PC-9 (cell line): ENCODE measurements at regions not wholly inside any gene's neighbourhood (a gene's known extent, or its start where the extent isn't known, plus 50 kb on each side); places are given as distances from the start of the nearest gene placed in this dataset.

ENCODE experiments used
- BruUV-seq: library from RNA; stranded (reverse); fragments of 400-500 nt; replicated peaks from 2 replicates; lab custom pipeline; 2021; lab: Mats Ljungman, UMichigan
- CTCF ChIA-PET: fragments of 300-600 bp; sonication (Branson Sonifier 250); formaldehyde crosslinking; loops from one replicate; lab custom pipeline; 2022; ENCODE audit warnings: antibody characterized with exemption; lab: Charles Lee
- POLR2A ChIA-PET: fragments of 300-600 bp; sonication (Branson Sonifier 250); formaldehyde crosslinking; loops from one replicate; lab custom pipeline; 2022; ENCODE audit warnings: antibody characterized with exemption; ENCODE audit not compliant: unreplicated experiment; lab: Charles Lee
- DNase-seq, 2 experiments: peaks; one replicate each; pipeline versions ENCODE4 v3.0.0 to v3.0.0-alpha.2; 2015 to 2022; ENCODE audit warnings: mixed read lengths in 1 of 2
- H2AFZ ChIP-seq: fragments of 200-600 bp; sonication (generic); 2 replicates; pipeline ENCODE4 v1.8.1; 2017; ENCODE audit warnings: antibody characterized with exemption
- H3F3A ChIP-seq: fragments of 200-600 bp; sonication (generic); 2 replicates; pipeline ENCODE4 v1.8.1; 2017; ENCODE audit warnings: antibody characterized with exemption, mild to moderate bottlenecking, low read depth; ENCODE audit not compliant: insufficient read depth
- H3K27ac ChIP-seq: fragments of 200-600 bp; sonication (generic); 2 replicates; pipeline ENCODE4 v1.6.1; 2016; ENCODE audit warnings: mixed run types
- H3K27me3 ChIP-seq: fragments of 200-600 bp; sonication (generic); 2 replicates; pipeline ENCODE4 v1.6.1; 2016; ENCODE audit warnings: low read depth, mixed run types; ENCODE audit not compliant: insufficient read depth
- H3K36me3 ChIP-seq: fragments of 200-600 bp; sonication (generic); 2 replicates; pipeline ENCODE4 v1.6.1; 2016; ENCODE audit warnings: low read depth, mixed run types
- H3K4me1 ChIP-seq: fragments of 200-600 bp; sonication (generic); replicated peaks from 2 replicates; pipeline ENCODE4 v1.6.1; 2016; ENCODE audit warnings: mixed run types; ENCODE audit not compliant: insufficient read depth
- H3K4me2 ChIP-seq: fragments of 200-600 bp; sonication (generic); 2 replicates; pipeline ENCODE4 v1.6.1; 2017; ENCODE audit warnings: mixed run types
- H3K4me3 ChIP-seq: fragments of 200-600 bp; sonication (generic); 2 replicates; pipeline ENCODE4 v1.6.1; 2016; ENCODE audit warnings: mixed run types
- H3K79me2 ChIP-seq: fragments of 200-600 bp; sonication (generic); 2 replicates; pipeline ENCODE4 v1.6.1; 2017; ENCODE audit warnings: low read depth, mixed run types
- H3K9me2 ChIP-seq: fragments of 200-600 bp; sonication (generic); 2 replicates; pipeline ENCODE4 v1.8.1; 2017; ENCODE audit warnings: mild to moderate bottlenecking; ENCODE audit not compliant: insufficient read depth
- H3K9me3 ChIP-seq: fragments of 200-600 bp; sonication (generic); 2 replicates; pipeline ENCODE4 v1.8.1; 2016; ENCODE audit warnings: low read depth; ENCODE audit not compliant: insufficient read depth
- H4K20me1 ChIP-seq: fragments of 200-600 bp; sonication (generic); 2 replicates; pipeline ENCODE4 v1.8.1; 2017; ENCODE audit not compliant: insufficient read depth
- EZH2 ChIP-seq: fragments of 200-600 bp; sonication (generic); IDR thresholded peaks from 2 replicates; pipeline ENCODE4 v1.8.0; 2017; ENCODE audit warnings: antibody characterized with exemption, low read depth
- intact Hi-C: fragments of 100-400 bp; cut with micrococcal nuclease; formaldehyde crosslinking; loops from one replicate; pipeline ENCODE4 v1.10.0; 2022; ENCODE audit not compliant: unreplicated experiment
- TF ChIP-seq, protein P1 (sequence below): fragments of 200-600 bp; sonication (generic); conservative IDR thresholded peaks from 2 replicates; pipeline ENCODE4 v1.6.1; 2017; ENCODE audit warnings: mixed run types, antibody characterized with exemption, mild to moderate bottlenecking, moderate library complexity

DNA sequence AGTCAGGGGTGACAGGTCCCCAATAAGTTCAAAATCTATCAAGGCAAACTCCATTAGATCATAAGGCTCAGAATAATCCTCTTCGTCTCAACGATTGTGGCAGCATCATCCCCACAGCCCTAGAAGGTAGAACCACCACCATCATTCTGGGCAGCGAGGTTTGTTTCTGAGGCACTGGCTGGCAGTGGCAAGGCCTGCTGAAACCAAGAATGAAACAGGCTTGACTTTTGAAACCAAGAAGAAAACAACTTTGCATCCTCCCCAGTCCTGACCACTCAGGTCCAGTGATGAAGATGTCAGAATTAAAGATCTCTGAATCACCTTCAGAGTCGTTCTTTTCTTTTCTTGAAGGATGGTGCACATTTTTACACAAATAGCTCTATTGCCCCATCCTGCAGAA, 152.6 kb upstream of the SYT1 start:
- no peaks in the 10 kb centered on the region for H3K79me2 ChIP-seq
- H3K4me1 ChIP-seq: no peaks in the 10 kb centered on the region
- no peak overlapping the region for H3K4me2 ChIP-seq
- no peaks in the 10 kb centered on the region for H3F3A ChIP-seq
- no peak for DNase-seq
- no peaks in the 10 kb centered on the region for H3K9me2 ChIP-seq
- BruUV-seq: no TSS peak
- H2AFZ ChIP-seq: no peak overlapping the region
- no peak for TF ChIP-seq EZH2
- TF ChIP-seq, protein P1, sequence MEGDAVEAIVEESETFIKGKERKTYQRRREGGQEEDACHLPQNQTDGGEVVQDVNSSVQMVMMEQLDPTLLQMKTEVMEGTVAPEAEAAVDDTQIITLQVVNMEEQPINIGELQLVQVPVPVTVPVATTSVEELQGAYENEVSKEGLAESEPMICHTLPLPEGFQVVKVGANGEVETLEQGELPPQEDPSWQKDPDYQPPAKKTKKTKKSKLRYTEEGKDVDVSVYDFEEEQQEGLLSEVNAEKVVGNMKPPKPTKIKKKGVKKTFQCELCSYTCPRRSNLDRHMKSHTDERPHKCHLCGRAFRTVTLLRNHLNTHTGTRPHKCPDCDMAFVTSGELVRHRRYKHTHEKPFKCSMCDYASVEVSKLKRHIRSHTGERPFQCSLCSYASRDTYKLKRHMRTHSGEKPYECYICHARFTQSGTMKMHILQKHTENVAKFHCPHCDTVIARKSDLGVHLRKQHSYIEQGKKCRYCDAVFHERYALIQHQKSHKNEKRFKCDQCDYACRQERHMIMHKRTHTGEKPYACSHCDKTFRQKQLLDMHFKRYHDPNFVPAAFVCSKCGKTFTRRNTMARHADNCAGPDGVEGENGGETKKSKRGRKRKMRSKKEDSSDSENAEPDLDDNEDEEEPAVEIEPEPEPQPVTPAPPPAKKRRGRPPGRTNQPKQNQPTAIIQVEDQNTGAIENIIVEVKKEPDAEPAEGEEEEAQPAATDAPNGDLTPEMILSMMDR: no peak
- intact Hi-C loops: no loop called here
- no peaks in the 10 kb centered on the region for H3K27me3 ChIP-seq
- no peaks in the 10 kb centered on the region for H3K9me3 ChIP-seq
- no peaks in the 10 kb centered on the region for H4K20me1 ChIP-seq
- no peaks in the 10 kb centered on the region for H3K36me3 ChIP-seq
- H3K27ac ChIP-seq: no peak overlapping the region
- ChIA-PET CTCF (no interaction called here), POLR2A (no interaction called here)
- H3K4me3 ChIP-seq: no peak overlapping the region

DNA sequence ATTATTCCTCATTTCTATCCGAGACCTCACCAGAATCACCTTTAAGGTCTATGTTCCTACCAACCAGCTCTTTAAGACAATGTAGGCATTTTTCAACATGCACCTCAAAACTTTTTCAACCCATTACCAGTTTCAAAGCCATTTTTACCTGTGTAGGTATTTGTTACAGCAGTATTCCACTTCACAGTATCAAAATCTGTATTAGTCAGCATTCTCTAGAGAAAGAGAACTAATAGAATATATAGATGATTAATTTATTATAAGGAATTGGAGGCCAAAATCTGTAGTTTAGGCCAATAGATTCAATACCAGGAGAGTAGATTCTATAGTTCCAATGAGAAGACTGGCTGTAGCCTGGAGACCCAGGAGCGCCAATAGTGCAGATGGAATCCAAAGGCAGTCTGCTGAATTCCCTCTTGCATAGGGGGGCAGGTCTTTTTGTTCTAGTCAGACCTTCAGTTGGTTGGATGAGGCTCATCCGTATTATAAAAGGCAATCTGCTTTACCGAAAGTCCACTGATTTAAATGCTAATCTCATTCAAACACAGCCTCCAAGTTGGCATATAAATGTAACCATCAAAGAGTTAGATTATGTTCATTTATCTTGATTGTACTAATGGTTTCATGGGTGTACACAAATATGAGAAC, 151.6 kb upstream of the SYT1 start:
- H3K36me3 ChIP-seq: no peaks in the 10 kb centered on the region
- no peak overlapping the region for H2AFZ ChIP-seq
- DNase-seq: no peak
- no peak for TF ChIP-seq EZH2
- TF ChIP-seq, protein P1: no peak
- H3K27me3 ChIP-seq: no peaks in the 10 kb centered on the region
- H3K4me2 ChIP-seq: no peak overlapping the region
- intact Hi-C loops: no loop called here
- H3K9me2 ChIP-seq: no peaks in the 10 kb centered on the region
- H3F3A ChIP-seq: no peaks in the 10 kb centered on the region
- H3K4me3 ChIP-seq: no peak overlapping the region
- H3K27ac ChIP-seq: no peak overlapping the region
- no peaks in the 10 kb centered on the region for H3K4me1 ChIP-seq
- H3K79me2 ChIP-seq: no peaks in the 10 kb centered on the region
- no TSS peak for BruUV-seq
- H3K9me3 ChIP-seq: no peaks in the 10 kb centered on the region
- CTCF ChIA-PET: no interaction called here
- POLR2A ChIA-PET: no interaction called here
- no peaks in the 10 kb centered on the region for H4K20me1 ChIP-seq

DNA sequence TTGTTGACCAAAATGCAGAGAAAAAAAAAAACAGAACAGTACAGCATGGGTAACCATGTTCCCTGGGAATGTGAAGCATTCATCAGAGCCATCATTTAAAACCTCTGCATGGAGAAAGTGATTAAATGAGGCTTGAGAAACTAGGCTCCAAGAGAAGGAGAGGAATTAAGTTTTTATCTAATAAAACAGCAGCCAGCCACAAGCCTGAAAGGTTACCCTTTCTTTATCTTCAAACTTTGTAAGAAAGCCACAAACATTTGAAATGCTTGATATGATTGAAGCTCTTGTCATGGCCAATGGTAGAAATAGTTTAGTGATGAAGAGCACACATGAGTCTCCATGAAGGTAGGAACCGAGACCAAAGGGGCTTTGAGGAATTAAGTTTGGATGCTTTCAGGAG, 144.9 kb upstream of the SYT1 start:
- TF ChIP-seq, protein P1: no peak
- no peak for TF ChIP-seq EZH2
- no peak for DNase-seq
- Histone ChIP-seq H3K79me2 (no peaks in the 10 kb centered on the region), H2AFZ (no peak overlapping the region), H3K27me3 (no peaks in the 10 kb centered on the region), H3K27ac (no peak overlapping the region), H3K4me2 (no peak overlapping the region), H3K4me1 (no peaks in the 10 kb centered on the region), H3F3A (no peaks in the 10 kb centered on the region), H3K9me2 (no peaks in the 10 kb centered on the region), H3K9me3 (no peaks in the 10 kb centered on the region), H4K20me1 (no peaks in the 10 kb centered on the region), H3K36me3 (no peaks in the 10 kb centered on the region), H3K4me3 (no peak overlapping the region)
- POLR2A ChIA-PET: no interaction called here
- CTCF ChIA-PET: no interaction called here
- intact Hi-C loops: no loop called here
- no TSS peak for BruUV-seq
